GM18505 (cell line): ENCODE measurements at regions not wholly inside any gene's neighbourhood (a gene's known extent, or its start where the extent isn't known, plus 50 kb on each side); places are given as distances from the start of the nearest gene placed in this dataset.

Experiments
- ATAC-seq: cut with Tn5 transposase; IDR thresholded peaks from one replicate; pipeline ENCODE4 v1.9.1; 2021; ENCODE audit not compliant: unreplicated experiment
- POLR2A ChIP-seq: IDR thresholded peaks from 4 replicates; pipeline ENCODE4 v1.6.1; 2011; ENCODE audit warnings: borderline replicate concordance; ENCODE audit not compliant: insufficient read depth, insufficient read length; ENCODE audit errors: extremely low read depth

- no peak for ATAC-seq
- no peak for TF ChIP-seq POLR2A
These were observed 448.1 kb upstream of the SEMA3D start for GRCh38 chr7:85634951-85635350.

DNA sequence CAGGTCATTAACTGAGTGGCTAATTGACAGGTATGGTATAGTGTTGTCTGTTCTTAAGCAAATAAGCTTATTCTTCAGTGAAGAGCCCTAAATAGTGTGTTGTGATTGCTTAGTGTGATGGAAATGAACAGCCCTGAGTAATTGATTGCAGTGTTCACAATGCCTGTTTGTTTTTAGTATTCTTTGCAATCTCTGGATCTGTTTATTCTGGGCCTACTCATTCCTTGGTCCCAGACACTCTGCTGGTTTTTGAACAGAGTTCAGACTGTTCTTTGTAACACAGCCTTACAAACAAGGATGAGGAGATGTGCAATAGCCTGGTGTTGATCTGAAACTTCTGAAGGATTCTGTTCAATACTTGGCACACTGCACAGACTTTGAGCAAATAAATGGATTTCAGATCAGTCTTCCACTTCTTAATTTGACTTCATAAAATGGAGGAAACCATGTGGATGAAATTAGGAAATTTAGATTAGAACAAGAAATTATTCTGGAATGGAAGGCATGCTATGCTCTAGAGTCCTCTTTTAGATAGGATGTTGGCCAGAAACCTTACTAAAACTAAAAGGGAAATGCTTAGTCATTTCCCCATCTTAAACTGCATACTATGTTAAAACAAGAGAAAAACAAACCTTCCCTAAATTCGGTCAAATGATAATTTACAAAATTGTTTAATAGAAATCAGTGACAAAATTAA, 444.2 kb upstream of the SEMA3D start:
- no peak for ATAC-seq

GRCh38 chr7:85627791-85628586, 441.1 kb upstream of the SEMA3D start:
- TF ChIP-seq POLR2A: no peak
- no peak for ATAC-seq

More for the DNA sequence above, 444.2 kb upstream of the SEMA3D start:
- no peak for TF ChIP-seq POLR2A

- ATAC-seq: no peak
- TF ChIP-seq POLR2A: no peak
These were observed 435.2 kb upstream of the SEMA3D start for GRCh38 chr7:85622059-85622458.

- ATAC-seq: no peak
- TF ChIP-seq POLR2A: no peak
These were observed 434.3 kb upstream of the SEMA3D start for GRCh38 chr7:85620936-85621685.

DNA sequence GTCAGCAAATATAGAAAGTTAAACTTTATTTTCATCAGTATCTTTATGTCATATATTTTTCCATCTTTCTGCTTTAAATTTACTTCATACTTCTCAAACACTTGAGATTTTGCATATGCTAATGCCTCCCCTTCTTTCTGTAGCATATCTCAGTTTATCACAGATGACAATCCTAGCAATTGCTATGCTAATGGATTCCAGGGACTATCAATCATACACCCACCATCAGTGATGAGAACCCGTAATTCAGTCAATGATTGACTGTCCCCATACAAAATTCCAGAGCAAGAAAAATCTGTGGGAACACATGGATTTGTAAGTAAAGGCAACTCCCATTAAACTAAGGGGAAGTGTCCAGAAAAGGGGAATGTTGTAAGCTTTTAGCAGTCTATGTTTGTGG, 432.4 kb upstream of the SEMA3D start:
- TF ChIP-seq POLR2A: no peak

GRCh38 chr7:85614684-85615083, 427.8 kb upstream of the SEMA3D start:
- no peak for ATAC-seq
- no peak for TF ChIP-seq POLR2A

More for the DNA sequence above, 432.4 kb upstream of the SEMA3D start:
- no peak for ATAC-seq

DNA sequence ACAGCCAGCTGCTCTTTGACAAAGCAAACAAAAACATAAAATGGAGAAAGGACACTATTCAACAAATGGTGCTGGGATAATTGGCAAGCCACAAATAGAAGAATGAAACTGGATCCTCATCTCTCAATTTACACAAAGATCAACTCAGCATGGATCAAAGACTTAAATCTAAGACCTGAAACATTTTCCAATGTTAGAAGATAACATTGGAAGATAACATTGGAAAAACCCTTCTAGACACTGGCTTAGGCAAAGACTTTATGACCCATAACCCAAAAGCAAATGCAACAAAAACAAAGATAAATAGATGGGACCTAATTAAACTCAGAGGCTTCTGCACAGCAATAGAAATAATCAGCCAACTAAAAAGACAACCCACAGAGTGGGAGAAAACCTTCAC, 425.7 kb upstream of the SEMA3D start:
- no peak for ATAC-seq
- TF ChIP-seq POLR2A: no peak

GRCh38 chr7:85608804-85609203, 421.9 kb upstream of the SEMA3D start:
- ATAC-seq: no peak
- TF ChIP-seq POLR2A: no peak

GRCh38 chr7:85602196-85602595, 415.3 kb upstream of the SEMA3D start:
- ATAC-seq: no peak
- TF ChIP-seq POLR2A: no peak

- no peak for ATAC-seq
- TF ChIP-seq POLR2A: no peak
These were observed 413.5 kb upstream of the SEMA3D start for GRCh38 chr7:85600395-85600794.

DNA sequence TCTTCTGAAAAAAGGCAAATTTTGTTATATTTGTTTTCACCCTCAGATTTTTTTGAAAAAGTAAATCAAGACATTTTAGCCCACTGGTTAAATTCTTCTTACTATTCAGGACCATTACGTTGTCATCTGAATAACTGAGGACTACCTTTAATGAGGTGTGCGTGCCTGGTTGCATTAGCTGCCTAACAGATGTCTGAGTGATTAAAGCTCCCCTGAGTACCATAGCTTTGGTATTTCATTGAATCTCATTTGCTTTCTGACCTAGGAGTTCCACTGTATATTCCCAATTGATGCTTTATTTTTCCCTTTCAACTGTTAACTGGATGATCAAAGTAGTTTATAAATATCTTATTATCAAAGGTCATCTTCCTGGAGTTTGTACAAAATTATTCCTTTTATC, 410.0 kb upstream of the SEMA3D start:
- no peak for TF ChIP-seq POLR2A
- ATAC-seq: no peak

DNA sequence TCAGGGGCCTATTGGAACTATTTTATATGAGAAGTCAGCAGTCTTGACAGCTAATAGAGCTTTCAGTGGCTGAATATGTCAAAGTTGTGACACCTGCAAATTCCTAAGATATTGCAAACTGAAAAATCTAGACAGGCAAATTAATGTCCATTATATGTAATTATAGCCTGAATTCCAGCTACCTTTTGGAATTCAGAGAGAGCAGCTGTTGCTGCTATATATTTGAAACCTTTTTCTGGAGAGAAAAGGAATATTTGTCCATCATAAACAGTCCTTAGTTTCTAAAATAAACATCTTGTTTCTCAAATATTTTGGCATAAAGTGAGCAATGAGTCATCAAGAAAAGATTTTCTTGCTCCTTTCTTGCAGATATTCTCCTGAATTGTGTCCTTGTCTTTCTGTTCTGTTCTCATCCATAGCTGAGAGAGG, 408.9 kb upstream of the SEMA3D start:
- TF ChIP-seq POLR2A: no peak
- ATAC-seq: no peak

GRCh38 chr7:85593355-85593754, 406.5 kb upstream of the SEMA3D start:
- TF ChIP-seq POLR2A: no peak
- no peak for ATAC-seq

- TF ChIP-seq POLR2A: no peak
- no peak for ATAC-seq
These were observed 400.9 kb upstream of the SEMA3D start for GRCh38 chr7:85587785-85588184.
